ENCODE measurements at regions not wholly inside any gene's neighbourhood (a gene's known extent, or its start where the extent isn't known, plus 50 kb on each side); places are given as distances from the start of the nearest gene placed in this dataset.

DNA sequence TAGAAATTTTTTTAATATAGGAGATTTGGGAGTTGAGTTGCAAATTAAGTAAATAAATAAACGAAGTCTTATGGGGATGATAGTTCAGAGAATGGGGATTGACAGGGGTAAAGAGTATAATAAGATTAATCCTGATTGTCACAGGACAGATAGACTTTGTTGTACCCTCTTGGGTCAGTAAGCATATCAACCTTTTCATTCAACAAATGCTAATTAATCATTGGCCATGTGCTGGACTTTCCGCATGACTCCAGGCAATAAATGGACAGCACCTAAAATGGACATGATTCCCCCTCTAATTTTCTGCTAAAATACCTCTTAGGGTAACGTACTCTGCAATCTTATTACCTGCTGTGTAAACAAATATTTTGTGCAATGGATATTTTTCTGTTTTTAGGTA lies 1331.1 kb upstream of the ADGRL3 start:
- TF ChIP-seq, protein P1, sequence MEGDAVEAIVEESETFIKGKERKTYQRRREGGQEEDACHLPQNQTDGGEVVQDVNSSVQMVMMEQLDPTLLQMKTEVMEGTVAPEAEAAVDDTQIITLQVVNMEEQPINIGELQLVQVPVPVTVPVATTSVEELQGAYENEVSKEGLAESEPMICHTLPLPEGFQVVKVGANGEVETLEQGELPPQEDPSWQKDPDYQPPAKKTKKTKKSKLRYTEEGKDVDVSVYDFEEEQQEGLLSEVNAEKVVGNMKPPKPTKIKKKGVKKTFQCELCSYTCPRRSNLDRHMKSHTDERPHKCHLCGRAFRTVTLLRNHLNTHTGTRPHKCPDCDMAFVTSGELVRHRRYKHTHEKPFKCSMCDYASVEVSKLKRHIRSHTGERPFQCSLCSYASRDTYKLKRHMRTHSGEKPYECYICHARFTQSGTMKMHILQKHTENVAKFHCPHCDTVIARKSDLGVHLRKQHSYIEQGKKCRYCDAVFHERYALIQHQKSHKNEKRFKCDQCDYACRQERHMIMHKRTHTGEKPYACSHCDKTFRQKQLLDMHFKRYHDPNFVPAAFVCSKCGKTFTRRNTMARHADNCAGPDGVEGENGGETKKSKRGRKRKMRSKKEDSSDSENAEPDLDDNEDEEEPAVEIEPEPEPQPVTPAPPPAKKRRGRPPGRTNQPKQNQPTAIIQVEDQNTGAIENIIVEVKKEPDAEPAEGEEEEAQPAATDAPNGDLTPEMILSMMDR (IDR thresholded peaks at IDR 0.05; ENCODE audit: insufficient read depth, low read depth, low read length) = no peak
- TF ChIP-seq EZH2 (IDR thresholded peaks at IDR 0.05; ENCODE audit: insufficient read depth, low read length) = no peak

Measured in astrocyte (in vitro differentiated cells and primary cell).